Epithelial cell of proximal tubule (primary cell): ENCODE measurements at regions not wholly inside any gene's neighbourhood (a gene's known extent, or its start where the extent isn't known, plus 50 kb on each side); places are given as distances from the start of the nearest gene placed in this dataset.

ENCODE experiments used
- DNase-seq: peaks from one replicate; pipeline ENCODE4 v3.0.0-alpha.2; 2011; ENCODE audit warnings: low read depth
- H3K4me3 ChIP-seq: 2 replicates; pipeline ENCODE4 v1.5.1; 2011; ENCODE audit warnings: low read depth, mild to moderate bottlenecking, low read length
- CTCF ChIP-seq: conservative IDR thresholded peaks from 2 replicates; pipeline ENCODE4 v1.5.1; 2012; ENCODE audit warnings: low read depth, mild to moderate bottlenecking, low read length

- no peak for TF ChIP-seq CTCF
- no peak for DNase-seq
- H3K4me3 ChIP-seq, result no peak overlapping the region
Measured at GRCh38 chr18:41456831-41457230, 498.2 kb upstream of the PIK3C3 start.

GRCh38 chr18:41449612-41450011 is 505.4 kb upstream of the PIK3C3 start:
- no peak for TF ChIP-seq CTCF
- no peak for DNase-seq

GRCh38 chr18:41444943-41445342 is 510.1 kb upstream of the PIK3C3 start:
- H3K4me3 ChIP-seq, result no peak overlapping the region
- no peak for TF ChIP-seq CTCF
- DNase-seq, result no peak

More at GRCh38 chr18:41449612-41450011, 505.4 kb upstream of the PIK3C3 start:
- no peak overlapping the region for H3K4me3 ChIP-seq

GRCh38 chr18:41436772-41437171 is 518.3 kb upstream of the PIK3C3 start:
- no peak for TF ChIP-seq CTCF
- H3K4me3 ChIP-seq, result no peak overlapping the region
- no peak for DNase-seq

- no peak for DNase-seq
- TF ChIP-seq CTCF, result no peak
- no peak overlapping the region for H3K4me3 ChIP-seq
Measured at GRCh38 chr18:41418598-41418997, 536.4 kb upstream of the PIK3C3 start.

- no peak for DNase-seq
- TF ChIP-seq CTCF, result no peak
- H3K4me3 ChIP-seq, result no peak overlapping the region
Measured at GRCh38 chr18:41416044-41416443, 539.0 kb upstream of the PIK3C3 start.

GRCh38 chr18:41410006-41410405 is 545.0 kb upstream of the PIK3C3 start:
- no peak for TF ChIP-seq CTCF
- H3K4me3 ChIP-seq, result no peak overlapping the region
- no peak for DNase-seq
